Occipital lobe (tissue), 1 donor: ENCODE measurements at regions not wholly inside any gene's neighbourhood (a gene's known extent, or its start where the extent isn't known, plus 50 kb on each side); places are given as distances from the start of the nearest gene placed in this dataset.

Source experiments
- DNase-seq: peaks from one replicate; lab custom pipeline; 2025; lab: John Stamatoyannopoulos, UW

GRCh38 chr2:2699121-2699505 lies 368.0 kb upstream of the MYT1L start:
- no peak for DNase-seq

- no peak for DNase-seq
Observed at GRCh38 chr2:2698182-2699120, 367.4 kb upstream of the MYT1L start.

GRCh38 chr2:2696733-2697455 lies 365.8 kb upstream of the MYT1L start:
- DNase-seq = no peak

GRCh38 chr2:2696325-2696724 lies 365.2 kb upstream of the MYT1L start:
- no peak for DNase-seq

GRCh38 chr2:2694746-2695145 lies 363.7 kb upstream of the MYT1L start:
- DNase-seq = no peak

GRCh38 chr2:2692599-2693389 lies 361.7 kb upstream of the MYT1L start:
- no peak for DNase-seq

- DNase-seq = no peak
Observed at GRCh38 chr2:2691419-2691818, 360.3 kb upstream of the MYT1L start.

GRCh38 chr2:2690985-2691384 lies 359.9 kb upstream of the MYT1L start:
- DNase-seq = no peak

GRCh38 chr2:2689306-2689705 lies 358.2 kb upstream of the MYT1L start:
- no peak for DNase-seq

- DNase-seq = no peak
Observed at GRCh38 chr2:2688254-2688653, 357.2 kb upstream of the MYT1L start.

- DNase-seq = no peak
Observed at GRCh38 chr2:2687745-2688144, 356.7 kb upstream of the MYT1L start.

GRCh38 chr2:2686222-2686621 lies 355.1 kb upstream of the MYT1L start:
- DNase-seq = no peak

GRCh38 chr2:2683606-2684224 lies 352.6 kb upstream of the MYT1L start:
- DNase-seq = no peak

GRCh38 chr2:2682700-2683342 lies 351.7 kb upstream of the MYT1L start:
- DNase-seq = no peak

GRCh38 chr2:2681711-2682251 lies 350.7 kb upstream of the MYT1L start:
- DNase-seq = no peak

GRCh38 chr2:2681085-2681484 lies 350.0 kb upstream of the MYT1L start:
- DNase-seq = no peak

GRCh38 chr2:2674831-2675230 lies 343.8 kb upstream of the MYT1L start:
- no peak for DNase-seq

- DNase-seq = no peak
Observed at GRCh38 chr2:2673406-2673805, 342.3 kb upstream of the MYT1L start.

- DNase-seq = no peak
Observed at GRCh38 chr2:2672249-2672648, 341.2 kb upstream of the MYT1L start.

GRCh38 chr2:2671826-2672225 lies 340.8 kb upstream of the MYT1L start:
- DNase-seq = no peak

- DNase-seq = no peak
Observed at GRCh38 chr2:2669316-2669715, 338.2 kb upstream of the MYT1L start.
